NCI-H2081 (cell line): ENCODE measurements at regions not wholly inside any gene's neighbourhood (a gene's known extent, or its start where the extent isn't known, plus 50 kb on each side); places are given as distances from the start of the nearest gene placed in this dataset.
"Not testable (repeated sequence)": the region's sequence is repeated elsewhere in the genome, so short reads cannot be mapped to it uniquely, and the experiment has no call there.

ENCODE experiments used
- DNase-seq, 2 experiments: peaks; one replicate each; lab custom pipeline; 2025; lab: John Stamatoyannopoulos, UW

- DNase-seq, result no peak
Measured at GRCh38 chr17:68097161-68097805, 61.7 kb downstream of the KPNA2 start.

GRCh38 chr17:68099341-68099753 lies 63.8 kb downstream of the KPNA2 start:
- DNase-seq, result not testable (repeated sequence)

GRCh38 chr17:68100000-68100641 lies 64.6 kb downstream of the KPNA2 start:
- DNase-seq, result no peak

- peak; percentile 89 for DNase-seq
Measured at GRCh38 chr17:68101075-68101986, 65.8 kb downstream of the KPNA2 start.

GRCh38 chr17:68101987-68102314 lies 66.4 kb downstream of the KPNA2 start:
- DNase-seq, result no peak

GRCh38 chr17:68102318-68102758 lies 66.8 kb downstream of the KPNA2 start:
- peak; percentile 4 to 60 for DNase-seq

- DNase-seq, result peak in 1 of 2 experiments; percentile 44
Measured at GRCh38 chr17:68103148-68103547, 67.6 kb downstream of the KPNA2 start.

- no peak for DNase-seq
Measured at GRCh38 chr17:68106085-68106484, 70.5 kb downstream of the KPNA2 start.

GRCh38 chr17:68107373-68107772 lies 71.8 kb downstream of the KPNA2 start:
- DNase-seq, result no peak

- DNase-seq, result no peak
Measured at GRCh38 chr17:68108313-68109000, 72.9 kb downstream of the KPNA2 start.

- not testable (repeated sequence) for DNase-seq
Measured at GRCh38 chr17:68109404-68109803, 73.9 kb downstream of the KPNA2 start.

- DNase-seq, result not testable (repeated sequence)
Measured at GRCh38 chr17:68116211-68116610, 80.7 kb downstream of the KPNA2 start.

GRCh38 chr17:68122587-68122986 lies 87.1 kb downstream of the KPNA2 start:
- no peak for DNase-seq

GRCh38 chr17:68125111-68125870 lies 89.8 kb downstream of the KPNA2 start:
- no peak for DNase-seq

GRCh38 chr17:68127914-68128313 lies 92.4 kb downstream of the KPNA2 start:
- no peak for DNase-seq

- DNase-seq, result no peak
Measured at GRCh38 chr17:68131456-68131855, 95.9 kb downstream of the KPNA2 start.

GRCh38 chr17:68133346-68134045 lies 98.0 kb downstream of the KPNA2 start:
- no peak for DNase-seq

- no peak for DNase-seq
Measured at GRCh38 chr17:68134046-68134637, 98.6 kb downstream of the KPNA2 start.

GRCh38 chr17:68134731-68135130 lies 99.2 kb downstream of the KPNA2 start:
- no peak for DNase-seq

- no peak for DNase-seq
Measured at GRCh38 chr17:68135141-68135887, 99.8 kb downstream of the KPNA2 start.
